ENCODE measurements at regions not wholly inside any gene's neighbourhood (a gene's known extent, or its start where the extent isn't known, plus 50 kb on each side); places are given as distances from the start of the nearest gene placed in this dataset.

- peak; percentile 13 to 65 for DNase-seq
Measured at GRCh38 chr16:77594799-77595596, 127.3 kb upstream of the NUDT7 start.

GRCh38 chr16:77596261-77596660, 126.1 kb upstream of the NUDT7 start:
- no peak for DNase-seq

GRCh38 chr16:77599793-77600415, 122.4 kb upstream of the NUDT7 start:
- peak; percentile 21 to 32 for DNase-seq

- no peak for DNase-seq
Measured at GRCh38 chr16:77600555-77600954, 121.8 kb upstream of the NUDT7 start.

- no peak for DNase-seq
Measured at GRCh38 chr16:77603656-77604055, 118.7 kb upstream of the NUDT7 start.

GRCh38 chr16:77610496-77610895, 111.8 kb upstream of the NUDT7 start:
- no peak for DNase-seq

GRCh38 chr16:77611386-77611785, 110.9 kb upstream of the NUDT7 start:
- DNase-seq: no peak

GRCh38 chr16:77612596-77612995, 109.7 kb upstream of the NUDT7 start:
- DNase-seq: no peak

GRCh38 chr16:77613095-77613494, 109.2 kb upstream of the NUDT7 start:
- no peak for DNase-seq

- no peak for DNase-seq
Measured at GRCh38 chr16:77617553-77617952, 104.8 kb upstream of the NUDT7 start.

GRCh38 chr16:77617996-77618395, 104.3 kb upstream of the NUDT7 start:
- DNase-seq: no peak

- DNase-seq: no peak
Measured at GRCh38 chr16:77618951-77619350, 103.4 kb upstream of the NUDT7 start.

- no peak for DNase-seq
Measured at GRCh38 chr16:77624085-77624484, 98.2 kb upstream of the NUDT7 start.

- no peak for DNase-seq
Measured at GRCh38 chr16:77636615-77637014, 85.7 kb upstream of the NUDT7 start.

- no peak for DNase-seq
Measured at GRCh38 chr16:77637940-77638339, 84.4 kb upstream of the NUDT7 start.

- DNase-seq: no peak
Measured at GRCh38 chr16:77643176-77643575, 79.1 kb upstream of the NUDT7 start.

GRCh38 chr16:77645764-77646163, 76.5 kb upstream of the NUDT7 start:
- DNase-seq: no peak

GRCh38 chr16:77647726-77648125, 74.6 kb upstream of the NUDT7 start:
- DNase-seq: no peak

- DNase-seq: no peak
Measured at GRCh38 chr16:77650761-77651160, 71.6 kb upstream of the NUDT7 start.

GRCh38 chr16:77652399-77652798, 69.9 kb upstream of the NUDT7 start:
- no peak for DNase-seq

- no peak for DNase-seq
Measured at GRCh38 chr16:77657016-77657415, 65.3 kb upstream of the NUDT7 start.

GRCh38 chr16:77660311-77660710, 62.0 kb upstream of the NUDT7 start:
- DNase-seq: no peak

- DNase-seq: no peak
Measured at GRCh38 chr16:77662246-77662645, 60.1 kb upstream of the NUDT7 start.

- DNase-seq: no peak
Measured at GRCh38 chr16:77663711-77664110, 58.6 kb upstream of the NUDT7 start.

GRCh38 chr16:77666771-77667170, 55.5 kb upstream of the NUDT7 start:
- no peak for DNase-seq

Measured in NCI-H2081 (cell line).